Peyer's patch (tissue), 4 donors: ENCODE measurements at regions not wholly inside any gene's neighbourhood (a gene's known extent, or its start where the extent isn't known, plus 50 kb on each side); places are given as distances from the start of the nearest gene placed in this dataset.

Source experiments
- DNase-seq, 3 donors: peaks; one replicate each; pipeline ENCODE4 v3.0.0-alpha.2; 2017 to 2019
- H3K27ac ChIP-seq, 4 donors: fragments of 200-600 bp; sonication (generic); one replicate each; pipeline ENCODE4 v1.5.1; 2016 to 2019
- H3K27me3 ChIP-seq, 2 donors: fragments of 200-600 bp; sonication (generic); one replicate each; pipeline ENCODE4 v1.5.1; 2019
- H3K36me3 ChIP-seq, 3 donors: fragments of 200-600 bp; sonication (generic); one replicate each; pipeline ENCODE4 v1.5.1; 2016 to 2019
- H3K4me1 ChIP-seq, 4 donors: fragments of 200-600 bp; sonication (generic); one replicate each; pipeline ENCODE4 v1.5.1; 2016 to 2019
- H3K4me3 ChIP-seq, 4 donors: fragments of 200-600 bp; sonication (generic); 1 replicate in 3 of 4; 2 replicates in 1 of 4; pipeline ENCODE4 v1.5.1; 2016 to 2019; ENCODE audit warnings: mild to moderate bottlenecking in 1 of 4
- H3K9me3 ChIP-seq, 4 donors: fragments of 200-600 bp; sonication (generic); one replicate each; pipeline ENCODE4 v1.5.1; 2016 to 2019; ENCODE audit warnings: mild to moderate bottlenecking in 1 of 4
- POLR2A ChIP-seq, 2 donors: fragments of 450-650 bp; IDR thresholded peaks; one replicate each; pipeline ENCODE4 v1.5.1; 2017; ENCODE audit warnings: antibody characterized with exemption in 2 of 2, mild to moderate bottlenecking in 2 of 2, moderate library complexity in 2 of 2
- TF ChIP-seq, protein P1 (sequence below), 6 experiments: fragments of 450-650 bp in 4 of 6; fragments of 200-600 bp in 2 of 6; sonication (generic) in 1 of 6; IDR thresholded peaks; one replicate each; pipeline ENCODE4 v1.5.1; 2017 to 2019; ENCODE audit warnings: antibody characterized with exemption in 6 of 6, mild to moderate bottlenecking in 3 of 6, moderate library complexity in 1 of 6

- Histone ChIP-seq H3K27me3 (no peaks in the 10 kb centered on the region), H3K9me3 (no peaks in the 10 kb centered on the region), H3K4me3 (no peak overlapping the region), H3K36me3 (no peaks in the 10 kb centered on the region), H3K4me1 (no peaks in the 10 kb centered on the region), H3K27ac (no peak overlapping the region)
- DNase-seq = no peak
- TF ChIP-seq, protein P1, sequence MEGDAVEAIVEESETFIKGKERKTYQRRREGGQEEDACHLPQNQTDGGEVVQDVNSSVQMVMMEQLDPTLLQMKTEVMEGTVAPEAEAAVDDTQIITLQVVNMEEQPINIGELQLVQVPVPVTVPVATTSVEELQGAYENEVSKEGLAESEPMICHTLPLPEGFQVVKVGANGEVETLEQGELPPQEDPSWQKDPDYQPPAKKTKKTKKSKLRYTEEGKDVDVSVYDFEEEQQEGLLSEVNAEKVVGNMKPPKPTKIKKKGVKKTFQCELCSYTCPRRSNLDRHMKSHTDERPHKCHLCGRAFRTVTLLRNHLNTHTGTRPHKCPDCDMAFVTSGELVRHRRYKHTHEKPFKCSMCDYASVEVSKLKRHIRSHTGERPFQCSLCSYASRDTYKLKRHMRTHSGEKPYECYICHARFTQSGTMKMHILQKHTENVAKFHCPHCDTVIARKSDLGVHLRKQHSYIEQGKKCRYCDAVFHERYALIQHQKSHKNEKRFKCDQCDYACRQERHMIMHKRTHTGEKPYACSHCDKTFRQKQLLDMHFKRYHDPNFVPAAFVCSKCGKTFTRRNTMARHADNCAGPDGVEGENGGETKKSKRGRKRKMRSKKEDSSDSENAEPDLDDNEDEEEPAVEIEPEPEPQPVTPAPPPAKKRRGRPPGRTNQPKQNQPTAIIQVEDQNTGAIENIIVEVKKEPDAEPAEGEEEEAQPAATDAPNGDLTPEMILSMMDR (IDR thresholded peaks at IDR 0.05) = no peak
- no peak for TF ChIP-seq POLR2A (IDR thresholded peaks at IDR 0.05)
Observed at GRCh38 chr1:30371179-30371788, 352.1 kb downstream of the MATN1 start.

- Histone ChIP-seq H3K27me3 (no peaks in the 10 kb centered on the region), H3K36me3 (no peaks in the 10 kb centered on the region), H3K4me3 (no peak overlapping the region), H3K9me3 (no peaks in the 10 kb centered on the region), H3K27ac (no peak overlapping the region), H3K4me1 (no peaks in the 10 kb centered on the region)
- TF ChIP-seq, protein P1 (IDR thresholded peaks at IDR 0.05) = no peak
- TF ChIP-seq POLR2A (IDR thresholded peaks at IDR 0.05) = no peak
- no peak for DNase-seq
Observed at GRCh38 chr1:30368651-30369240, 354.6 kb downstream of the MATN1 start.

GRCh38 chr1:30366911-30367310, 356.5 kb downstream of the MATN1 start:
- Histone ChIP-seq H3K4me1 (no peaks in the 10 kb centered on the region), H3K9me3 (no peaks in the 10 kb centered on the region), H3K36me3 (no peaks in the 10 kb centered on the region), H3K27me3 (no peaks in the 10 kb centered on the region), H3K4me3 (no peak overlapping the region), H3K27ac (no peak overlapping the region)
- TF ChIP-seq, protein P1 (IDR thresholded peaks at IDR 0.05) = no peak
- no peak for TF ChIP-seq POLR2A (IDR thresholded peaks at IDR 0.05)
- no peak for DNase-seq

DNA sequence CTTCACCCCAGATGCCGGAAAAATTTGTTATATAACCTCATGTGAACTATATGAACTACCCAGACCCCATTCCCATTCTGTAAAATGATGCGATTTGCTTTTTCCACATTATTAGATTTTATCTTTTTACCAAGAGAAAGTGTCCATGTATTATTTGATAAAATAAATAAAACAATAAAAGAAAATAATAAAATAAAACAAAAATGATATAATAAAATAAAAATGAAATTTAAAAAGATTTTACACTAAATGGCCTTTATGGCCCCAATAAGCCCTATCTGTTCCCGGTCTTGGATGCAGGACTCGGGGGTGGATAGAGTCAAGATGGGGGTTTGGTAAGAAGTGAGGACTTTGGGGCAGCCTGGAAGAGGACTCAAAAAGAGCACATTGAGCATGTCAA, 357.2 kb downstream of the MATN1 start:
- no peak for TF ChIP-seq POLR2A (IDR thresholded peaks at IDR 0.05)
- TF ChIP-seq, protein P1 (IDR thresholded peaks at IDR 0.05) = no peak
- no peaks in the 10 kb centered on the region for H3K27me3 ChIP-seq

GRCh38 chr1:30365596-30365995, 357.8 kb downstream of the MATN1 start:
- no peak for TF ChIP-seq POLR2A (IDR thresholded peaks at IDR 0.05)
- TF ChIP-seq, protein P1 (IDR thresholded peaks at IDR 0.05) = no peak
- Histone ChIP-seq H3K36me3 (no peaks in the 10 kb centered on the region), H3K4me1 (no peaks in the 10 kb centered on the region), H3K27me3 (no peaks in the 10 kb centered on the region), H3K9me3 (no peaks in the 10 kb centered on the region), H3K4me3 (no peak overlapping the region), H3K27ac (no peak overlapping the region)
- no peak for DNase-seq

More for the DNA sequence above, 357.2 kb downstream of the MATN1 start:
- no peak for DNase-seq
- Histone ChIP-seq H3K9me3 (no peaks in the 10 kb centered on the region), H3K36me3 (no peaks in the 10 kb centered on the region), H3K4me1 (no peaks in the 10 kb centered on the region), H3K27ac (no peak overlapping the region), H3K4me3 (no peak overlapping the region)
